IMR-90 (cell line): ENCODE measurements at regions not wholly inside any gene's neighbourhood (a gene's known extent, or its start where the extent isn't known, plus 50 kb on each side); places are given as distances from the start of the nearest gene placed in this dataset.

Experiments used
- ATAC-seq: fragments of 200-7000 bp; cut with Tn5 transposase; 2 replicates; pipeline ENCODE4 v1.9.1; 2020; ENCODE audit warnings: low read depth, mild to moderate bottlenecking, moderate library complexity
- BruUV-seq: library from RNA; stranded (reverse); fragments of 400-500 nt; replicated peaks from 2 replicates; lab custom pipeline; 2021; lab: Mats Ljungman, UMichigan
- CTCF ChIA-PET: fragments of 300-600 bp; formaldehyde crosslinking; extraction: SDS; loops from one replicate; lab custom pipeline; 2021; ENCODE audit warnings: antibody characterized with exemption; lab: Yijun Ruan, JAX
- POLR2A ChIA-PET: fragments of 300-600 bp; sonication (Branson Sonifier 250); formaldehyde crosslinking; loops from one replicate; lab custom pipeline; 2022; ENCODE audit warnings: antibody characterized with exemption; ENCODE audit not compliant: unreplicated experiment; lab: Charles Lee
- DNase-seq: peaks from one replicate; pipeline ENCODE4 v3.0.0; 2013
- H2AFZ ChIP-seq: replicated peaks from 2 replicates; pipeline ENCODE3; 2013; ENCODE audit warnings: low read length, mild to moderate bottlenecking; ENCODE audit not compliant: poor library complexity
- H2AK5ac ChIP-seq: 2 replicates; pipeline ENCODE4 v1.6.1; 2013; ENCODE audit warnings: low read depth, low read length, inconsistent platforms
- H2AK9ac ChIP-seq: replicated peaks from 2 replicates; pipeline ENCODE3; 2013; ENCODE audit warnings: mild to moderate bottlenecking, low read depth, low read length, moderate library complexity; ENCODE audit not compliant: poor library complexity
- H2BK120ac ChIP-seq: 2 replicates; pipeline ENCODE4 v1.6.1; 2013; ENCODE audit warnings: low read depth, low read length, inconsistent platforms
- H2BK15ac ChIP-seq: 3 replicates; pipeline ENCODE4 v1.6.1; 2013; ENCODE audit warnings: low read depth, low read length, inconsistent platforms
- H2BK20ac ChIP-seq: 2 replicates; pipeline ENCODE4 v1.6.1; 2013; ENCODE audit warnings: low read depth, mild to moderate bottlenecking, inconsistent platforms, low read length, moderate library complexity
- H2BK5ac ChIP-seq: 2 replicates; pipeline ENCODE4 v1.6.1; 2013; ENCODE audit warnings: mild to moderate bottlenecking, low read depth, low read length, inconsistent platforms; ENCODE audit not compliant: poor library complexity, severe bottlenecking
- H3K14ac ChIP-seq: replicated peaks from 2 replicates; pipeline ENCODE4 v1.6.1; 2013; ENCODE audit warnings: low read depth, low read length, inconsistent platforms
- H3K18ac ChIP-seq: 2 replicates; pipeline ENCODE4 v1.6.1; 2013; ENCODE audit warnings: low read depth, low read length, control low read depth
- H3K23ac ChIP-seq: 2 replicates; pipeline ENCODE4 v1.6.1; 2013; ENCODE audit warnings: low read depth, low read length, inconsistent platforms
- H3K27ac ChIP-seq: 2 replicates; pipeline ENCODE4 v1.5.1; 2013; ENCODE audit warnings: mild to moderate bottlenecking, control low read depth, low read length; ENCODE audit not compliant: insufficient read depth
- H3K27me3 ChIP-seq: 2 replicates; pipeline ENCODE4 v1.6.1; 2013; ENCODE audit warnings: low read length; ENCODE audit not compliant: control insufficient read depth, insufficient read depth
- H3K36me3 ChIP-seq: 2 replicates; pipeline ENCODE4 v1.6.1; 2013; ENCODE audit warnings: low read length, mixed read lengths; ENCODE audit not compliant: control insufficient read depth, insufficient read depth
- H3K4ac ChIP-seq: 2 replicates; pipeline ENCODE4 v1.6.1; 2013; ENCODE audit warnings: low read depth, low read length, inconsistent platforms
- H3K4me1 ChIP-seq: 2 replicates; pipeline ENCODE4 v1.6.1; 2013; ENCODE audit warnings: low read length, mixed read lengths; ENCODE audit not compliant: control insufficient read depth, insufficient read depth
- H3K4me2 ChIP-seq: 2 replicates; pipeline ENCODE4 v1.6.1; 2013; ENCODE audit warnings: low read depth, mild to moderate bottlenecking, control low read depth, low read length, moderate library complexity
- H3K4me3 ChIP-seq: 2 replicates; pipeline ENCODE4 v1.5.1; 2013; ENCODE audit warnings: low read depth, mild to moderate bottlenecking, control low read depth, low read length, moderate library complexity; ENCODE audit not compliant: insufficient read depth
- H3K56ac ChIP-seq: 2 replicates; pipeline ENCODE4 v1.6.1; 2013; ENCODE audit warnings: low read length, inconsistent platforms; ENCODE audit not compliant: insufficient read depth; ENCODE audit errors: extremely low read depth
- H3K79me1 ChIP-seq, 2 experiments: 2 replicates each; pipeline ENCODE4 v1.6.1; 2013; ENCODE audit warnings: low read length in 2 of 2, inconsistent platforms in 1 of 2, low read depth in 1 of 2
- H3K9ac ChIP-seq: 2 replicates; pipeline ENCODE4 v1.6.1; 2013; ENCODE audit warnings: low read depth, low read length, control low read depth
- H3K9me1 ChIP-seq: 2 replicates; pipeline ENCODE4 v1.6.1; 2013; ENCODE audit warnings: low read length, inconsistent platforms; ENCODE audit not compliant: insufficient read depth
- H3K9me3 ChIP-seq: 2 replicates; pipeline ENCODE4 v1.6.1; 2013; ENCODE audit warnings: low read length; ENCODE audit not compliant: control insufficient read depth, insufficient read depth
- H4K20me1 ChIP-seq: 2 replicates; pipeline ENCODE4 v1.6.1; 2013; ENCODE audit warnings: low read length, inconsistent platforms; ENCODE audit not compliant: insufficient read depth
- H4K5ac ChIP-seq: 2 replicates; pipeline ENCODE4 v1.6.1; 2013; ENCODE audit warnings: mild to moderate bottlenecking, low read depth, low read length, control low read depth
- H4K8ac ChIP-seq, 2 experiments: 2 replicates each; pipeline ENCODE4 v1.6.1; 2013; ENCODE audit warnings: low read depth in 2 of 2, low read length in 2 of 2, control low read depth in 1 of 2, inconsistent platforms in 1 of 2
- H4K91ac ChIP-seq: 2 replicates; pipeline ENCODE4 v1.6.1; 2013; ENCODE audit warnings: low read depth, low read length, inconsistent platforms; ENCODE audit not compliant: insufficient read depth
- BHLHE40 ChIP-seq: fragments of 150-350 bp; IDR thresholded peaks from 2 replicates; pipeline ENCODE4 v1.6.1; 2016; ENCODE audit warnings: mild to moderate bottlenecking, low read depth, low read length
- CEBPB ChIP-seq: IDR thresholded peaks from 2 replicates; pipeline ENCODE4 v1.6.1; 2012; ENCODE audit warnings: low read depth, low read length, improper control_type of control experiment
- CHD1 ChIP-seq: IDR thresholded peaks from 2 replicates; pipeline ENCODE4 v1.6.1; 2012; ENCODE audit warnings: low read depth, low read length, improper control_type of control experiment
- CTCF ChIP-seq: conservative IDR thresholded peaks from 2 replicates; pipeline ENCODE4 v1.5.1; 2012; ENCODE audit warnings: mild to moderate bottlenecking, low read depth, low read length, improper control_type of control experiment
- ELK1 ChIP-seq: fragments of 150-350 bp; IDR thresholded peaks from 2 replicates; pipeline ENCODE4 v1.6.1; 2016; ENCODE audit warnings: low read depth, mild to moderate bottlenecking, low read length, moderate library complexity, borderline replicate concordance
- FOS ChIP-seq: fragments of 150-350 bp; IDR thresholded peaks from 2 replicates; pipeline ENCODE4 v1.6.1; 2016; ENCODE audit warnings: low read depth, low read length
- MAFK ChIP-seq: IDR thresholded peaks from 2 replicates; pipeline ENCODE4 v1.6.1; 2012; ENCODE audit warnings: low read depth, low read length, improper control_type of control experiment
- MAZ ChIP-seq: IDR thresholded peaks from 2 replicates; pipeline ENCODE4 v1.6.1; 2012; ENCODE audit warnings: low read depth, mild to moderate bottlenecking, low read length, improper control_type of control experiment, moderate library complexity, borderline replicate concordance
- MXI1 ChIP-seq: IDR thresholded peaks from 2 replicates; pipeline ENCODE4 v1.6.1; 2012; ENCODE audit warnings: low read depth, mild to moderate bottlenecking, low read length, moderate library complexity, borderline replicate concordance
- NFE2L2 ChIP-seq: fragments of 150-350 bp; IDR thresholded peaks from 2 replicates; pipeline ENCODE4 v1.6.1; 2016; ENCODE audit warnings: low read depth, mild to moderate bottlenecking, low read length
- RAD21 ChIP-seq: IDR thresholded peaks from 2 replicates; pipeline ENCODE4 v1.6.1; 2012; ENCODE audit warnings: low read length, improper control_type of control experiment
- RCOR1 ChIP-seq: IDR thresholded peaks from 2 replicates; pipeline ENCODE4 v1.6.1; 2012; ENCODE audit warnings: mild to moderate bottlenecking, low read length, improper control_type of control experiment; ENCODE audit not compliant: insufficient replicate concordance
- RFX5 ChIP-seq: IDR thresholded peaks from 2 replicates; pipeline ENCODE4 v1.8.0; 2012; ENCODE audit warnings: low read depth, mild to moderate bottlenecking, low read length, moderate library complexity
- SMC3 ChIP-seq: fragments of 150-350 bp; IDR thresholded peaks from 2 replicates; pipeline ENCODE4 v1.6.1; 2016; ENCODE audit warnings: low read depth, mild to moderate bottlenecking, antibody characterized with exemption, low read length, moderate library complexity
- WGBS, 2 experiments: methylation state at CpG; one replicate each; pipeline versions ENCODE4 v1.1.5 to v1.1.7; 2013; ENCODE audit warnings: missing lambda C conversion rate in 2 of 2; ENCODE audit not compliant: insufficient read length in 1 of 2; ENCODE audit errors: extremely low coverage in 2 of 2; 5-methylcytosine and 5-hydroxymethylcytosine counted together
- dilution Hi-C: fragments of 300-500 bp; cut with HindIII; formaldehyde crosslinking; loops from one replicate; pipeline ENCODE4 v1.14.3; 2018; ENCODE audit warnings: low sequenced_read_pairs; ENCODE audit not compliant: unreplicated experiment
- in situ Hi-C: fragments of 300-500 bp; cut with MboI; formaldehyde crosslinking; loops from 3 replicates; pipeline ENCODE4 v1.14.3; 2019; ENCODE audit warnings: low sequenced_read_pairs, inconsistent platforms, mixed read lengths
- intact Hi-C: fragments of 100-400 bp; cut with micrococcal nuclease; formaldehyde crosslinking; loops from 2 replicates; pipeline ENCODE4 v1.10.0; 2022

GRCh38 chr4:126976850-126977632 lies 655.7 kb upstream of the INTU start:
- Histone ChIP-seq H2AK5ac (peak overlapping the region; percentile 0; the same call in 1 of the 2 replicates), H4K5ac (peak overlapping the region; percentile 25), H4K91ac (peak overlapping the region; percentile 74), H3K4me3 (no peak overlapping the region), H3K14ac (peak overlapping the region; percentile 78), H3K23ac (peak overlapping the region; percentile 85; the same call in 1 of the 2 replicates), H2AK9ac (no peak overlapping the region), H4K8ac (peak overlapping the region; percentile 14 to 81; a peak in 2 of 4 replicates), H4K20me1 (no peaks in the 10 kb centered on the region), H3K4me1 (peaks cover 2% of the 10 kb centered on the region; the same call in 1 of the 2 replicates), H3K9me1 (peaks cover 4% of the 10 kb centered on the region; the same call in 1 of the 2 replicates), H3K9me3 (no peaks in the 10 kb centered on the region), H3K36me3 (no peaks in the 10 kb centered on the region), H2BK15ac (peak overlapping the region; percentile 51; the same call in 2 of the 3 replicates), H3K4ac (peak overlapping the region; percentile 86), H3K18ac (peak overlapping the region; percentile 82), H2BK120ac (peak overlapping the region; percentile 90), H2BK20ac (peak overlapping the region; percentile 75), H2AFZ (peak overlapping the region; percentile 88), H2BK5ac (peak overlapping the region; percentile 74), H3K79me1 (no peaks in the 10 kb centered on the region), H3K56ac (peak overlapping the region; percentile 42), H3K27ac (peak overlapping the region; percentile 67), H3K9ac (peak overlapping the region; percentile 23; the same call in 1 of the 2 replicates), H3K27me3 (no peaks in the 10 kb centered on the region), H3K4me2 (peak overlapping the region; percentile 59)
- intact Hi-C loops (no loop called here), dilution Hi-C loops (no loop called here), in situ Hi-C loops (no loop called here)
- DNase-seq (peak; percentile 20), ATAC-seq (peak; percentile 49)
- no TSS peak for BruUV-seq
- ChIA-PET POLR2A (no interaction called here), CTCF (no interaction called here)
- 20% methylated on average over 1 of the region's 5 CpGs; no CpG with 5 or more reads in 1 of the 2 experiments for WGBS, 2 experiments
- TF ChIP-seq FOS, result no peak
- TF ChIP-seq CHD1, result no peak
- TF ChIP-seq ELK1, result no peak
- TF ChIP-seq RCOR1, result no peak
- no peak for TF ChIP-seq CTCF
- TF ChIP-seq RAD21, result no peak
- TF ChIP-seq NFE2L2, result no peak
- no peak for TF ChIP-seq BHLHE40
- no peak for TF ChIP-seq SMC3
- no peak for TF ChIP-seq RFX5
- no peak for TF ChIP-seq CEBPB
- TF ChIP-seq MXI1, result no peak
- TF ChIP-seq MAFK, result no peak
- no peak for TF ChIP-seq MAZ
